ENCODE measurements at regions not wholly inside any gene's neighbourhood (a gene's known extent, or its start where the extent isn't known, plus 50 kb on each side); places are given as distances from the start of the nearest gene placed in this dataset.
"Not testable (repeated sequence)": the region's sequence is repeated elsewhere in the genome, so short reads cannot be mapped to it uniquely, and the experiment has no call there.

DNA sequence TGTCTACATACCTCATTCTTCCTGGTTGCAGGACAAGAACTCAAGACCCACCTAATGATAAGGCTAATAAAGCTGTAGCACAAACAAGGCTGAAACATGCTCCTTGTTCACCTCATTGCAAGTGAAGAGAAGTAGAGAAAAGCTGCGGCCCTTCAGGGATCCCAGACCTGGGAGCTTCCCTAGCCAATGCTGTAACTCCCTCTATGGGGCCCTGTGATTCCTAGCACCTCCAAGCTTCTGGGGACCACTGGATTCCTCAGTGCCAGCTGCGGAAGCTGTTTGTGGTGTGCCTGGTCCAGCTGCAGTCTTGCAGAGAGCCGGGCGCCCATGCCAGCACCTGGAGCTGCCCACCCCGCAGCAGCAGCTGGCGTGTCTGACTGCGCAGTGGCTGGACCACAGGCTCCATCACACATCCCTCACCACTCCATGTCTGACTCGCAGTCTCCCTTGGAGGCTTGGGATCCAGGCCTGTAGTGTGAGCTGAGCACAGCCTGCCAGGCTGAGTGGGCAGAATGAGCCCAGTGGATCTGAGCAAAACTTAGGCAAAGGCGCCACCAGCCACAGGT, 737.2 kb upstream of the GJE1 start:
- TF ChIP-seq, protein P1, sequence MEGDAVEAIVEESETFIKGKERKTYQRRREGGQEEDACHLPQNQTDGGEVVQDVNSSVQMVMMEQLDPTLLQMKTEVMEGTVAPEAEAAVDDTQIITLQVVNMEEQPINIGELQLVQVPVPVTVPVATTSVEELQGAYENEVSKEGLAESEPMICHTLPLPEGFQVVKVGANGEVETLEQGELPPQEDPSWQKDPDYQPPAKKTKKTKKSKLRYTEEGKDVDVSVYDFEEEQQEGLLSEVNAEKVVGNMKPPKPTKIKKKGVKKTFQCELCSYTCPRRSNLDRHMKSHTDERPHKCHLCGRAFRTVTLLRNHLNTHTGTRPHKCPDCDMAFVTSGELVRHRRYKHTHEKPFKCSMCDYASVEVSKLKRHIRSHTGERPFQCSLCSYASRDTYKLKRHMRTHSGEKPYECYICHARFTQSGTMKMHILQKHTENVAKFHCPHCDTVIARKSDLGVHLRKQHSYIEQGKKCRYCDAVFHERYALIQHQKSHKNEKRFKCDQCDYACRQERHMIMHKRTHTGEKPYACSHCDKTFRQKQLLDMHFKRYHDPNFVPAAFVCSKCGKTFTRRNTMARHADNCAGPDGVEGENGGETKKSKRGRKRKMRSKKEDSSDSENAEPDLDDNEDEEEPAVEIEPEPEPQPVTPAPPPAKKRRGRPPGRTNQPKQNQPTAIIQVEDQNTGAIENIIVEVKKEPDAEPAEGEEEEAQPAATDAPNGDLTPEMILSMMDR (conservative IDR thresholded peaks at IDR 0.05; ENCODE audit: low read depth, low read length), result no peak
- no peak for DNase-seq (ENCODE audit: low read depth)
- no peak overlapping the region for H3K4me3 ChIP-seq (ENCODE audit: low read length)

DNA sequence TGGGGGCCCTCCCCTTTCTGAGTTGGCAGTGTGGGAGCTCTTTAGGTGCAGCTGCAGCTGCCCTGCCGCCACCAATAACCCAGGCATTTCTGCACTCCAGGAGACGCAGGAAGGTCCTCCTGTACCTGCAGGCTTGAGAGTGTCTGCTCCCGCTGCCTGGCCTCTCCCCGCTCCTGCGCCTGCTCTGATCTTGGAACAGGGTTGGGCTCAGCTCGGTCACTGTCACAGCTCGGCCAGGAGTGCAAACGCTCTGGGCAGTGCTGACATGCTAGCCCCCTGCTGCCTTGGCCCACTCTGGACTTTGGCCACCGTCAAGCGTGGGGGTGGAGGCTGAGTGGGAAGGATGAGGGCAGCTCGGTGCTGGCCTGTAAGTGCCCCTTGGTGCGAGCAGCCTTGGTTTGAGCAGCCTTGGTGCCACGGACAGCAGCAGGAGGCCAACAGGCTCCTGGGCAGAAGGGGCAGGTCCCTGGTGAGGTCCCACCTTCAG, 738.1 kb upstream of the GJE1 start:
- no peak for DNase-seq (ENCODE audit: low read depth)
- no peak overlapping the region for H3K4me3 ChIP-seq (ENCODE audit: low read length)
- TF ChIP-seq, protein P1 (conservative IDR thresholded peaks at IDR 0.05; ENCODE audit: low read depth, low read length), result no peak

GRCh38 chr6:141394125-141394536, 738.6 kb upstream of the GJE1 start:
- H3K4me3 ChIP-seq (ENCODE audit: low read length), result no peak overlapping the region
- DNase-seq (ENCODE audit: low read depth), result no peak

GRCh38 chr6:141393405-141394124, 739.2 kb upstream of the GJE1 start:
- DNase-seq (ENCODE audit: low read depth), result no peak
- TF ChIP-seq, protein P1 (conservative IDR thresholded peaks at IDR 0.05; ENCODE audit: low read depth, low read length), result no peak
- H3K4me3 ChIP-seq (ENCODE audit: low read length), result no peak overlapping the region

More at GRCh38 chr6:141394125-141394536, 738.6 kb upstream of the GJE1 start:
- TF ChIP-seq, protein P1 (conservative IDR thresholded peaks at IDR 0.05; ENCODE audit: low read depth, low read length), result no peak

DNA sequence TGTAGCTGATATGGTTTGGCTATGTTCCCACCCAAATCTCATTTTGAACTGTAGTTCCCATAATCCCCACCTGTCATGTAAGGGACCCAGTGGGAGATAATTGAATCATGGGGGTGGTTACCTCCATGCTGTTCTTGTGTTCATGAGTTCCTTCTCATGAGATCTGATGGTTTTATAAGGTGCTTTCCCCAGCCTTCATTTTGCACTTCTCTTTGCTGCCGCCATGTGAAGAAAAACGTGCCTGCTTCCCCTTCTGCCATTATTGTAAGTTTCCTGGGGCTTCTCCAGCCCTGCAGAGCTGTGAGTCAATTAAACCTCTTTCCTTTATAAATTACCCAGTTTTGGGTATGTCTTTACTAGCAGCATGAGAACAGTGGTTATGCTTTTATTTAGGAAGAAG, 741.6 kb upstream of the GJE1 start:
- not testable (repeated sequence) for DNase-seq (ENCODE audit: low read depth); H3K4me3 ChIP-seq (ENCODE audit: low read length)

- TF ChIP-seq, protein P1 (conservative IDR thresholded peaks at IDR 0.05; ENCODE audit: low read depth, low read length), result no peak
- DNase-seq (ENCODE audit: low read depth), result no peak
- no peak overlapping the region for H3K4me3 ChIP-seq (ENCODE audit: low read length)
Observed at GRCh38 chr6:141388666-141389065, 744.1 kb upstream of the GJE1 start.

DNA sequence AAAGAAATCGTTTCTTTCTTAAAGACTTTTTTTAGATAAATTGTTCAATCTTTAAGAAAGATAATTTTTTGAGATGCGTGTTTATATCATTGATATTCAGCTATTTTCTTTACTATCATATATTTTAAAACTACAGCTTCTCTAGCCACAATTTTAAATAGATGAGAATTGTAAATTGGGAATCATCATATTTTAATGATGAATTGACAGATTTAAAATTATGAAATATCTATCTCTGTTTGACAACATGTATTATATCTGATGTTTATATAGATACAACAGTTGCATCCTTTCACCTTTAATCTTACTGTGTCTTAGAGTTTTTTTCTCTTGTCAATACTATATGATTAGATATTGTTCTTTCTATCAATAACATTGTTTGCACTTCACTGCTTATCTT, 762.3 kb upstream of the GJE1 start:
- DNase-seq (ENCODE audit: low read depth), result no peak
- TF ChIP-seq, protein P1 (conservative IDR thresholded peaks at IDR 0.05; ENCODE audit: low read depth, low read length), result no peak
- H3K4me3 ChIP-seq (ENCODE audit: low read length), result no peak overlapping the region

DNA sequence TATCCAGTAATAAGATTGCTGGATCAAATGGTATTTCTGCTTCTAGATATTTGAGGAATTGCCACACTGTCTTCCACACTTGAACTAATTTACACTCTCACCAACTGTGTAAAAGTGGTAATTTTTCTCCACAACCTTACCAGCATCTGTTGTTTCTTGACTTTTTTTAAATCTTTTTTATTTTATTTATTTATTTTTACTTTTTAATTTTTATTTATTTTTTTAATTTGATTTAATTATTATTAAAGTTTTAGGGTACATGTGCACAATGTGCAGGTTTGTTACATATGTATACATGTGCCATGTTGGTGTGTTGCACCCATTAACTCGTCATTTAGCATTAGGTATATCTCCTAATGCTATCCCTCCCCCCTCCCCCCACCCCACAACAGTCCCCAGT, 765.9 kb upstream of the GJE1 start:
- not testable (repeated sequence) for H3K4me3 ChIP-seq (ENCODE audit: low read length); DNase-seq (ENCODE audit: low read depth)
